Brain microvascular endothelial cell (primary cell): ENCODE measurements at regions not wholly inside any gene's neighbourhood (a gene's known extent, or its start where the extent isn't known, plus 50 kb on each side); places are given as distances from the start of the nearest gene placed in this dataset.

Source experiments
- DNase-seq: peaks from one replicate; pipeline ENCODE4 v3.0.0-alpha.2; 2020
- H3K27ac ChIP-seq: fragments of 250-450 bp; sonication (Bioruptor Pico); 2 replicates; pipeline ENCODE4 v1.5.1; 2020; ENCODE audit warnings: mild to moderate bottlenecking, moderate library complexity
- H3K27me3 ChIP-seq: fragments of 250-450 bp; sonication (Bioruptor Pico); replicated peaks from 2 replicates; pipeline ENCODE4 v1.5.1; 2020; ENCODE audit warnings: mild to moderate bottlenecking
- H3K36me3 ChIP-seq: fragments of 250-450 bp; sonication (Bioruptor Pico); replicated peaks from 2 replicates; pipeline ENCODE4 v1.5.1; 2020; ENCODE audit warnings: mild to moderate bottlenecking
- H3K4me3 ChIP-seq: 2 replicates; pipeline ENCODE4 v1.5.1; 2011; ENCODE audit warnings: low read depth, mild to moderate bottlenecking, control low read depth, low read length, moderate library complexity
- CTCF ChIP-seq: IDR thresholded peaks from 2 replicates; pipeline ENCODE4 v1.5.1; 2011; ENCODE audit warnings: low read depth, mild to moderate bottlenecking, moderate library complexity, low read length, control low read depth, inconsistent platforms; ENCODE audit errors: missing control alignments
- in situ Hi-C: cut with HindIII; loops from 2 replicates; pipeline ENCODE4 v1.10.0; 2017; ENCODE audit warnings: low sequenced_read_pairs, low pct_ligation_motif_present

GRCh38 chr2:6576302-6576701, 289.4 kb downstream of the CMPK2 start:
- Histone ChIP-seq H3K27me3 (no peaks in the 10 kb centered on the region), H3K27ac (no peak overlapping the region), H3K36me3 (no peaks in the 10 kb centered on the region), H3K4me3 (no peak overlapping the region)
- peak; percentile 20 for DNase-seq
- in situ Hi-C loops, result no loop called here
- no peak for TF ChIP-seq CTCF

GRCh38 chr2:6577960-6578359, 287.7 kb downstream of the CMPK2 start:
- no peak for TF ChIP-seq CTCF
- no peaks in the 10 kb centered on the region for H3K27me3 ChIP-seq
- DNase-seq, result no peak
- no peak overlapping the region for H3K27ac ChIP-seq
- no peak overlapping the region for H3K4me3 ChIP-seq
- in situ Hi-C loops, result no loop called here
- H3K36me3 ChIP-seq, result no peaks in the 10 kb centered on the region

- no peak overlapping the region for H3K4me3 ChIP-seq
- DNase-seq, result no peak
- no peak overlapping the region for H3K27ac ChIP-seq
- TF ChIP-seq CTCF, result no peak
- no peaks in the 10 kb centered on the region for H3K27me3 ChIP-seq
- H3K36me3 ChIP-seq, result no peaks in the 10 kb centered on the region
- in situ Hi-C loops, result no loop called here
Measured at GRCh38 chr2:6578416-6578815, 287.3 kb downstream of the CMPK2 start.

GRCh38 chr2:6579281-6579680, 286.4 kb downstream of the CMPK2 start:
- H3K27me3 ChIP-seq, result no peaks in the 10 kb centered on the region
- H3K4me3 ChIP-seq, result no peak overlapping the region
- H3K36me3 ChIP-seq, result no peaks in the 10 kb centered on the region
- no peak for DNase-seq
- no peak overlapping the region for H3K27ac ChIP-seq
- no peak for TF ChIP-seq CTCF
- in situ Hi-C loops, result no loop called here

- H3K36me3 ChIP-seq, result no peaks in the 10 kb centered on the region
- H3K4me3 ChIP-seq, result no peak overlapping the region
- peak; percentile 73 for DNase-seq
- in situ Hi-C loops, result no loop called here
- no peak for TF ChIP-seq CTCF
- H3K27ac ChIP-seq, result no peak overlapping the region
- no peaks in the 10 kb centered on the region for H3K27me3 ChIP-seq
Measured at GRCh38 chr2:6580982-6581381, 284.7 kb downstream of the CMPK2 start.

GRCh38 chr2:6589150-6589549, 276.6 kb downstream of the CMPK2 start:
- no peak for TF ChIP-seq CTCF
- Histone ChIP-seq H3K27me3 (no peaks in the 10 kb centered on the region), H3K36me3 (no peaks in the 10 kb centered on the region), H3K4me3 (no peak overlapping the region), H3K27ac (no peak overlapping the region)
- in situ Hi-C loops, result no loop called here
- no peak for DNase-seq
